M059J (cell line): ENCODE measurements at regions not wholly inside any gene's neighbourhood (a gene's known extent, or its start where the extent isn't known, plus 50 kb on each side); places are given as distances from the start of the nearest gene placed in this dataset.
"Not testable (repeated sequence)": the region's sequence is repeated elsewhere in the genome, so short reads cannot be mapped to it uniquely, and the experiment has no call there.

Source experiments
- DNase-seq: peaks from one replicate; pipeline ENCODE4 v3.0.0-alpha.2; 2012; ENCODE audit warnings: low read depth

DNA sequence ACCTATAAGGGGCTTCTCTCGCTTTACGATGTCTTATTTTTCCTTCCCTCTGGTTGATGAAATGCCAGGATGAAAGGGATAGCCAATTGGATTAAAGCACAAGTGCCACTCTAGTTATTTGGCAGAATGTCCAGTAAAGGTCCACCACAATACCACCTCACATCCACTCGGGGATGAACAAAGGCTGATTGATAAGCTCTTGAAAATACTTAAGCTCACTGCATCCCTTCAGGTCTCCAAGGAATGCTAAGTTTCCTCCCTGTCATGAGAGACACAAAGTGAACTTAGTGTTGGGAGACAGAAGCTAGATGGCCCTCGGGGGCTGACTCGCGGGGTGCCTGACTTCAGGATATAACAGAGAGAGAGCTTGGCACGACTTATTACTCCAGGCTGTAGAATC lies 185.9 kb upstream of the ZNF644 start:
- not testable (repeated sequence) for DNase-seq

DNA sequence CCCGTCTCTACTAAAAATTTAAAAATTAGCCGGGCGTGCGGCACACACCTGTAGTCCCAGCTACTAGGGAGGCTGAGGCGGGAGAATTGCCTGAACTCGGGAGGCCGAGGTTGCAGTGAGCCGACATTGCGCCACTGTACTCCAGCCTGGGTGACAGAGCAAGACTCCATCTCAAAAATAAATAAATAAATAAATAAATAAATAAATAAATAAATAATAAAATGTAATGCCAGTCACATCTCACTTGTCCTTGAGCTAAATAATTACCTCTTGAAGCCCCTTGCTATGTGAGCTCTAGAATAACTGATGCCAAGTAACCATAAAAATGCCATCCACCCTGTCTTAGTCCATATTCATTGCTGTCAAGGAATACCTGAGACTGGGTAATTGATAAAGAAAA lies 182.3 kb upstream of the ZNF644 start:
- not testable (repeated sequence) for DNase-seq

DNA sequence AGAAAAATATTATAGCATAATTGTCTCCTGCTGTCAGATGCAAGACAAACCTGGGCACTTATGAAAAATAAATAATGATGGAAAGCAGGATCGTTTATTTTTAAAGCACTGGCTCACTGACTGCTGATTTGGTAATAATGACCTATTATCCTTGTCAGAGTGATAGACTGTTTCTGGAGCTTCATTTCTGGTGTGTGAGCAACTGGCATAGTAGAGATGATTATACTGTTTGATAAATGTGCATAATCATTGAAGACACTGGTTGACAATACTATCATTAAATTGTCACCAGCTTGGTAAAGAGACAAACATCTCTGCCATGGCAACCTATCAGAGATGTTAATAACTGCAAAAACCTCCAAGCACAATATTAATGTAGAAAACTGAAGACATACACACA lies 179.9 kb upstream of the ZNF644 start:
- no peak for DNase-seq

DNA sequence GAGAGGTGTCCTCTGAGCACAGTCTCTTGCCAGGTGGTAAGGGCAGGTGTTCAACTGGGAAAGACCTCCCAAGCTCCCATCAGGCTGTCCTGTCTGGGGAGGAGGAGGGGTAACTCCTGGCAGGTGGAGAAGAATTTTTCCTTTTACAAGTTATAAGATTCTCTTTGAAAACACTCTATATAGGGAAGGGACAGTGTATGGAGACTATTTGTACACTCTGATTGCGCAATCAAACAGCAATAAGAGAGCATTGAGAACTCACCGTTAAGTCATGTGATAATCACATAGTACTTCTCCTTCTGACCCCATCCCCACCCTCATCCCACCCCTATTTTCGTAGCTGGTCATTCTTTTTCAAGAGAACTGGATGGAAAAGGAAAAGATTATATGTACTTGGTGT lies 179.3 kb upstream of the ZNF644 start:
- no peak for DNase-seq

DNA sequence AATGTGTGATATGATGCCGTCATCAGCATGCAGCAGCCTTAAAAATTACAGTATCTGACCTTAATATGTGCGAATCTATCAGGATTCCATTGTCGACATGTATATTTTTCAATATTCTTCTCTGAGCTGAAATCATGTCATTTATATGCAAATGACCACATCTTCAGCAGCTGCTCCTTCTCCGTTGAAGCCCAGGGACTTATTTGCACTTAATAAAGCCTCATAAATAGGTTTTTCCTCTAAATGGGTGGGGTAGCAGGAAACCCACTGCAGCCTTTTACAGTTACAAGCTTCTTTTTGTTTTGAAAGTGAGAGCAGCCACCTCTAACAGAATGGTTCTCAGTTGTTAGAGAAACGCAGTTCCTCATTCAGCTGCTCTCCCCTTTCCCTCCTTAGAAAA lies 178.8 kb upstream of the ZNF644 start:
- DNase-seq: no peak

DNA sequence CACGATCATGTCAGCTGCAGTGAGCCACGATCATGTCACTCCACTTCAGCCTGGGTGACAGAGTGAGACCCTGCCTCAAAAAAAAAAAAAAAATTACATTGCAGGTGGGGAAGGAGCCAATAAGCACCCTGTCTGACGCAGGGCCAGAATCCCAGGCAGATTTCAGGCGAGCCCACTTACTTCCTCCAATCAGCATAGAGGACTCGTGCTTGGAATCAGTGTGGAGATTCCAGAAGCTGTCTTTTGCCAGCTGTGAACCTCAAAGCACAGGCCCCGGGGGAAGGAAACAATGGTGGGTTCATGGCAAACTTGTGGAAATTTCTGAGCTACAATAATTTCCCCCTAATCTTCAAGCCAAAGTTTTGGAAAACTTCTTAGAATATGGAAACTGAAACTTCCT lies 178.2 kb upstream of the ZNF644 start:
- no peak for DNase-seq

DNA sequence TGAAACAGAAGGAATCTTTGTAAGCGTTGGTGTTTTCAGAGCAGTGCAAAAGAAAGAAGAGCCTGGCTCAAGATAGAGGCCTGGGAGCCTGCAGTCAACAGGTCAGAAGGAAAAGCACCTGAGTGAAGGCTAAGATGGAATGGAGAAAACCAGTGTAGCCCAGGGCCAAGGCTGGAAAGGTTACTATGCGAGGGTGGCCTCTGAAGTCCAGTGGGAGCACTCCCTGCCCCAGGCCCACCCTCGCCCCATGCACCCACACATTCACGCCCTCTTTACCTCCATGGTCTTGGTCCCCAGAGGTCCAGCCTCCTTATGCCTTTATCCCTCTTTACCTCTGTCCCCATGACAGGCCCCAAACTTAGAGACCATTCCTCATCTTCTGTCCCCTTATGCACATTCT lies 169.2 kb upstream of the ZNF644 start:
- no peak for DNase-seq

DNA sequence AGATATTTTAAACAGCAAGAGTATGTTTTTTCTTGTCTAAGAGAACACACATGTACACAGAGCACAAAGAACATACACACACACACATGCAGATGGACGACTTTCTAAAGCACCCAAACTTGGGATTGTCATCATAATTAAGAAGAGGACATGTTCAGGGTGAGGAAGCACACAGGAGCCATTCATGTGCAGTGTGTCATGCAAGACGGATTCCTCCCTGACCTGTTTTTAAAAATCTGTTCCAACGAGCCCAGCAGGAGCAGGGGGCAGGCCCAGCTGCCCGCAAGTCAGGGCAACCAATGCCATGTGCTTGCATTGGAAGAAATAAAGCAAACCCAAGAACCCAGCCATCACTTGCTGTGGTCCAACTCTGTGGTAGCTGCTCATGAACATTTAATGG lies 167.3 kb upstream of the ZNF644 start:
- no peak for DNase-seq

DNA sequence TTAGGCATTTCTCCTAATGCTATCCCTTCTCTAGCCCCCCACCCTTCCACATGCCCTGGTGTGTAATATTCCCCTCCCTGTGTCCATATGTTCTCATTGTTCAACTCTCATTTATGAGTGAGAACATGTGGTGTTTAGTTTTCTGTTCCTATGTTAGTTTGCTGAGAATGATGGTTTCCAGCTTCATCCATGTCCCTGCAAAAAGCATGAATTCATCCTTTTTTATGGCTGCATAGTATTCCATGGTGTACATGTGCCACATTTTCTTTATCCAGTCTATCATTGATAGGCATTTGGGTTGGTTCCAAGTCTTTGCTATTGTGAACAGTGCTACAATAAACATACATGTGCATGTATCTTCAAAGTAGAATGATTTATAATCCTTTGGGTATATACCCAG lies 161.0 kb upstream of the ZNF644 start:
- DNase-seq: not testable (repeated sequence)

DNA sequence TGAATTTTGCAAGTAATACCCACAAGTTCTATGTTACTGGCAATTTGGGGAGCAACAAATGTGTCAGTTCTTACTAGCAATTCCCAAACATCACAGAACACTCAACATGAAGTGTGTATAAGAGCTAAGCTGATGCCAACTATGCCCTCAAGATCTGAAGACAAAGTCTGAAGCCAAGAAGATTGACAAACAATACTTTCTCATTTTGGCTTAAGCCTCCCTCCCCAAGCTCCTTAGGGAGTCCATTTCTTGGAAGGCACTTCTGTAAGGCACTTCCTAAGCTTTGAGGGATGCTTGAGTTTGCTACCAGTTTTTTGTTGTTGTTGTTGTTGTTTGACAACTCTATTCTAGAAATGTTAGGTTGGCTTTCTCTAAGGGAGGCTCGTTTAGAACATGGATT lies 154.4 kb upstream of the ZNF644 start:
- no peak for DNase-seq

DNA sequence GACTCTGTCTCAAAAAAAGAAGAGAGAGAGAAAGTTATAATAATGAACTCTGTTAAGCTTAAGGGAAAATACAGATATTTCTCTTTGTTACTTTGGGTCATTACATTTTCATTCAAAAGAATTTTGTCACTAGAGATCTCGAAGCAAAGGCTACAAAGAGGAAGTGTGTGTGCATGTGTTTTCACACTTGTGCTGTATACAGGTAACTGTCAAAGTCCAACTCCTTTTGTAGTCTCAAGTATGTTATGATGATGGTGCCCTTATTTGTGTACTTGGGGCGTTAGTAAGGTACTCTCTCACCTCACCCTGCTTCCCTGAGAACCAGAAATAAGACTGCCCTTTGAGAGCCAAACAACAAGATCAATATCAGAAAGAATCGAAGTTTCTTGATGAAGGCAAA lies 152.9 kb upstream of the ZNF644 start:
- no peak for DNase-seq

DNA sequence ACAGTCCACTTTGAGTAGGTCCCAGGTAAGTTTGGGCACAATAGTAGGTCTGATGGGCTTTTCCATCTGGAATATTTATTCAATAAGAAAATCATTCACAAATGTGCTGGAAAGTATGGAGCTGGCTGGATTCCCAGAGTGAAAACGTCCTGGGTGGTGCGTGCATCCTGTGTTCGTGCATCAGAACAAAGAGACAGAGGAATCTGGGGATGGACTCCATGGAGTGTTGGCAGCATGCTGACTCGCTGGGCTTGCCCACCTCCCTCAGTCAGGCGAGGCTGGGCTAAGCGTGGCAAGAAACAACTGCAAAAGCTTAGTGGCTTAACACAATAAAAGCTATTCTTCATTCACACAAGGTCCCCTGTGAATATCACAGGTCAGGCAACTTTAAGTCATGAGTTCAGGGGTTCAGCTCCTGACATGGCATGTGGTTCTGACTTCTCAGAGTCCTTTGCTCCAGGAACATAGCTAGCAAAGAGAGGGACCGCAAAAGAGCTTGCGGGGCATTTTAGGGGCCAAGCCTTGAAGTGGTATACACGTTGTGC lies 151.6 kb upstream of the ZNF644 start:
- no peak for DNase-seq

DNA sequence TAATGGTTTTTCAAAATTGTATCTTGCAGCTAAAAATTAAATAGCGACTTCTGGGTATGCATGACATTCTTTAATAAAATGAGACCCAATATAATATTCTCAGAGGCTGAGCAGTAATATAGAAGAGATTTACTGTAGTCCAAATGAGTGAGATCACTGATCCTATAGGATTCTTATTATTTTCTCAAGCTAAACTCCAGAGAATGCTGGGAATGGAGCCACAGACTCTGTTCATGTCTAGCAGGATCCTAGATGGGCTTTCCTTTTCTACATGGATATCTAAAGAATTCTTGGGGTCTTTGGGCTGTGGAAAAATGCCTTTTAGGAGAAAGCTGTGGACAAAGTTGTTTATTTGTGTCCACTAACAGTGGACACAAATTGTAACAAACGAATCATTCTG lies 150.7 kb upstream of the ZNF644 start:
- DNase-seq: no peak

DNA sequence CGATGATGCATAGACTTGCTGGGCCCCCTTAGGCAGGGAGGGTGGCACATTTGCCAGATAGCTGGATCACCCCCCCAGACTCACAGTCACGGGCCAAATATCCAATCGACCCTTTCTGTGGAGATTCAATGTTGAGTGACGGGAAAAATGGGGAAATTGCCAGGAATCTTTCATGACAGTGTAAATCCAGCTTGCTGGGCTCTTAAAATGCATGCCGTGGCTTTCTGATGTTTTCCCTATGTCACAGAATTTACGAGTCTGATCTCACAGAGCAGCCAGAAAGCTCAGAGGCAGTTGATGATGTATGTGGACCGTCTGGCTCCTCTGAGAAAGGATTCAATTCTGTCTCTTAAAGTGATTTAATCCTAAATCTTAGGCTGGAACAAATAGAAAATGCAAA lies 150.1 kb upstream of the ZNF644 start:
- DNase-seq: no peak

DNA sequence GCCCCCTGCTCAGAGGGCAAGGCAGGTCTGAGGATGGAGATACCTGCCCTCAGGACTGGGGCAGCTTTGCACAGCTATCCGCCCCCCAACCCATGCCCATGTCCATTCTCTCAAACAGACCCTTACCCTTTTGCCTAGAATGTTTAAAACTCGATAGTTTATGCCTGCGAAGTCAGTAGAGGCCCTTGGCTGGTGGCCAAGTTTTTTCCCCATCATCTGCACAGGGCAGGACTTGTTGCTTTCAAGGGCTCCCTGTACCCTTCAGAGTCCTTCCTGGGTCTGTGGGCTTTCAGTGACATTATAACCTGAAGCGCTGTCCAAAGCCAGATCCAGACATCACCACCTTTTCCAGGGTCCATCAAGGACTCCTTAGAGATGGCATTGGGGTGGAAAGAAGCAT lies 148.7 kb upstream of the ZNF644 start:
- no peak for DNase-seq

DNA sequence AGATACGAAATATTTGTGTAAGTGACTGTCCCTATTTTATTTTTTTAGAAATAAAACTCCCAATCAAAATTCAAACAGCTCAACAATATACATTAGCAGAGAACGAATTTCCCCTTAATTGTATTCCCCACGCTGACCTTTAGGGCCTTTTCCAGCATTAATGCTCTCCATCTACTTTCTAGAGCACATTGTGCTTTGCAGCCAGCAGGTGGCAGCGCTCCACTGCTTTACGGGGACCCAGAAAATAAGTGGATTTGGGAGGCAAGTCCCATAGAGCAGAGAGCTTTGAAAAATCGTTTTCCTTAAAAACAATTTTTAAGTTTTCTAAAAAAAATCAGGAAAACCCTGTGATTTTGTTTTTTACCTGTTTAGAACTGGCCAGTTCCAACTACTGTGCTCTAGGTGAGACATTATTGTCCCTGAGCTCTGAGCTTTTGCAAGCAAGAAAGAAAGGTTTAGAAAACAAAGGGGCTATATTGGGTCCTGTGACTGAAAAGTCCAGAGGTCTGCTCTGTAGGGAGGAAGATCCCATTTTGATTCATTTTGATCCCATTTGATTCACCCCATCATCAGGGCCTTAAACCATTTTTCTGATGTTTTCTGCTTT lies 144.4 kb upstream of the ZNF644 start:
- DNase-seq: peak; percentile 51

DNA sequence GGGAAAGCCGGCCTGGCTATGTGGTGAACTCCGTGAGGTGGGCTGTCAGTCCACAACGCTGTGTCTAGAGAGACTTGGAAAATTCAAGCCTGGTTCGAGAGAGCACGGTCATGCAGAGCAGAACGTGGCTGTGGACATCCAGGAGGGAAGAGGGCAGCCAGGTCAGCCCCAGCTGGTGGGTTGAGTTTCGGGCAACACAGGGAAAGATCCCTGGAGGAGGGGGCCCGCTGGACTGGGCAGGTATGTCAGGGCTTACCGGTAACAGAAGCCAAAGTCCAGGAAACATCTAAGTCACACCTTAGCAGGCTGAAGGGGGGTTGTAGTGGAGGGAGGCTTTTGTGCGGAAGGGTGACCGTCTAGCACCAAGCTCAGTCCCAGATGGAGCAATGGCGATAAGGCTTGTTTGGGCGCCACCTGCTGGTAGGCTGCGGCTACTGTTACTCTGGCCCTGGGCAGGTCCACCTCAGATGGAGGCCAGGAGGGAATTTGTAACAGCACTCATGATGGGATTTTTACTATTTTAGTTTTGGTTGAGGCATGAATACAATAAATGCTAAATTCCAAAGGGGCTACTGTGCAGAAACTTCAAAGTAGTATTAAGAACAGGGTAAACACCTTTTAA lies 143.3 kb upstream of the ZNF644 start:
- peak; percentile 54 for DNase-seq

DNA sequence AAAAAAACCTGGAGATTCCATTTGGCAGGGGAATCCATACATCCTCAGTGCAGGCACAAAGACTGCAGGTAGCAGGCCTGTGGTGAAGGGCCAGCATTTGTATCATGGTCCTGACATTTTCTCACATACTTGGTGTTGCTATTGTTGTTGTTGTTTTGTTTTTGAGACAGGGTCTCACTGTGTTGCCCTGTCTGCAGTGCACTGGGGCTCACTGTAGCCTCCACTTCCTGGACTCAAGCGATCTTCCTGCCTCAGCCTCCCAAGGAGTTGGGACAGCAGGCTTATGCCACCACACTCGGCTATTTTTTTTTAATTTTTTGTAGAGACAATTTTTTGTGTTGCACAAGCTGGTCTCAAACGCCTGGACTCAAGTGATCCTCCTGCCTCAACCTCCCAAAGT lies 140.8 kb upstream of the ZNF644 start:
- DNase-seq: no peak

DNA sequence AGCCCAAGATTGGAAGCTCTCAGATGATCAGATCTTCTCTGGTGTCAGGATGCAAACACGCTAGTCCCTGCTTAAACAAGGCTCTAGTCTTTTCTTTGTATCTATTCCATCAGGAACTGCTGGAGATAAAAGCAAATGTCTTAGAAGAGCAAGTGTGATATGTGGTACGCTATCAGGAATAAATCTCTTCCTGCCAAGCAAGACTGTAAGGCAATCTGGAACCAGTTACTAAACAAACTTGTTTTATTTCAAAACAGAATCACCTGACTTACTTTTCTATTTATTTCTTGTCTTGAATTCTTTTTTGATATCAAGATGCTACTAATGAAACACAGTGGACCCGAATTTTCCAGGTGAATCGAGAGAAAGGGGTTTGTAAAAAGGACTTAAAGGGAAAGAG lies 139.9 kb upstream of the ZNF644 start:
- DNase-seq: no peak

DNA sequence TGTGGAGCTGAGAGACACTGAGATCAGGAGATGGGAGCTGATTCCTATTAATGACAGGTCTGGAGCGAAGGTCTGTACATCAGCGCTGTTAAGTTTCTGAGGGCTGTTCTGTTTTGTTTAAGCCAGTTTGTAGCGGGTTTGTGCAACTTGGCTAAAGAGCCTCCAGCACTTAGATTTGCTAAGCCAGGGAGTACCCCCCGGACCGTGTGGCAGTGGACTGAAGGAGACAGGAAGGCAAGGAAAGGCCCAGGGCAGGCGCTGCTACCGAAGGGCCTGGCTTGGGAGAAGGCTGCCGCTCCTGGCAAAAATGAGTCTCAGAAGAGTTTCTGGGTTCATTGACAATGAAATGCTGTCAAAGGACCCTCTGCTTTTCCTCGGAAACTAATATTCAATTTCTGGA lies 139.3 kb upstream of the ZNF644 start:
- DNase-seq: no peak

DNA sequence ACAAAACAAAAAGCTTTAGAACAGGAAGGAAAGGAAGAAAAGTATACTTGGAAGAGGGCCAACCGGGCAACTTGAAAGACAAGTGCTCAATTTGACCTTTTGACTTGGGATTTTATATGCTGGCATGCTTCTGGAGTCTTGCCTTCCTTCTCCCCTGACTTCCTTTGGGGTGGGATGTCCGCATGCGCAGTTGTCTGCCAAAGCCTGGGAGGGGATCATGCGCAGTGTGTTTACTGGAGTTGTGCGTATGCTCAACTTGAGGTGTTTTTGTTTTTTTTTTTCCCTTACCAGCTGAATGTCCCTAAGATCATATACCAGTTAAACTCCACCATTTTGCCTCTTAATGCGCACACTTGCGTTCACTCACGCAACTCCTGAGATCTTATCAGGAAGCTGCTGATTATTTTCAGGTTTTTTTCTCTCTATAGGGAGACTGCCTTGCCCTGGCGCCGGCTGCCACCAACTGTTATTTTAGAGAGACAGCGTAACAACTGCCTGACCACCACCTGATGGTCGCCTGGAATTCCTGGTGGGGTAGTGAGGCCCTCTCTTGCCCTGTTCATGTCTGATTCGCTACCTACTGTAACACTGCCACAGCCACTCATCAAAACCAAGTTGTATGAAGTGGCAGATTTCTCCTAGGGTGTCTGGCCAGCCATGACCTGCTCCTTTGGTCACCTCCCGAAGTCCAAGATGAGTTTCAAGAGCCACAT lies 138.7 kb upstream of the ZNF644 start:
- no peak for DNase-seq

DNA sequence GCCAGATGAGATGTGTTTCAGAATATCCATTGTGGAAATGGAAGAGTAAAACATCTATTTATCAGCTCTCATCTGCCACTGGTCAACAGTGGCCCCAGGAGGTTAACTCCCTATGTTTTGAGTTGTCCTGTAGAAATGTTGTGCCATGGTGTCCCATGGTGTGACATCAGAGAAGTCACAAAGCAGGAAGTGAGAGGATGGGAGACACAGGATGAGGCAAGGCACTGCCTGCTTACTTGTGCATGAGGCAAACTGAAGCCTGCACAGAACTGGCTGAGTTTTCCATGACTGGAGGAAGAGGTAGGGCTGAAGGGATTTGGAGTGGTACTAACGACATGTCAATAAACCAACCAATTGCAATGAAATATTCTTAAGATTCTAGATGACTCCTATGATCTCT lies 131.5 kb upstream of the ZNF644 start:
- DNase-seq: no peak

DNA sequence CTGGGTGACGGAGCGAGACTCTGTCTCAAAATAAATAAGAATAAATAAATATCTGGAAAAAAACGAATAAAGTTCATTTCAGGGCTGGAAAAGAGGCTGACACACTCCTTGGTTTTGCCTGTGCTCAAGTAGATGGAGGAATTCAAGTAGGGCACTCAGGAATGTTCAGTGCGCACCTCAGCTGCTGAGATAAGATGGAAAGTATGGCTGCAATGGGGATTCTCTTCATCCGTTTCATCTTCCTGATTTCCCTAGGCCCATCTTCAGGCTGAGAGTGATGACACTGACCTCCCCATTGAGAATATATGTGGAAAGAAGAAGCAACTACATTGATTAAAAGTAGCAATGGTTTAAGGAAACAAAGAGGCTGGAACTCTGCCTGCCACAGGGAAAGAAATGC lies 130.5 kb upstream of the ZNF644 start:
- no peak for DNase-seq
